ENCODE measurements at regions not wholly inside any gene's neighbourhood (a gene's known extent, or its start where the extent isn't known, plus 50 kb on each side); places are given as distances from the start of the nearest gene placed in this dataset.

- no peak overlapping the region for H3K9ac ChIP-seq (replicated peaks in 1 of 4; ENCODE audit: extremely low read depth in 1 of 4, low read depth in 3 of 4, low read length in 3 of 4)
- no peak overlapping the region for H3K18ac ChIP-seq (ENCODE audit: extremely low read depth, low read length)
- H3K14ac ChIP-seq (ENCODE audit: insufficient read length): no peak overlapping the region
- H4K8ac ChIP-seq (ENCODE audit: extremely low read depth, insufficient read depth, low read length): no peak overlapping the region
- no peak overlapping the region for H2BK15ac ChIP-seq (ENCODE audit: low read length)
- no peak overlapping the region for H2AFZ ChIP-seq (ENCODE audit: low read length)
- H2AK5ac ChIP-seq (ENCODE audit: low read depth, low read length): no peak overlapping the region
- no peak overlapping the region for H2BK12ac ChIP-seq (ENCODE audit: low read depth, low read length)
- DNase-seq (ENCODE audit: low read depth in 1 of 2, low spot score in 2 of 2) (no peak), FAIRE-seq (no peak)
- ChIA-PET CTCF (ENCODE audit: partially characterized antibody) (interaction anchor here (0.6 to 1.2 kb wide), 4 partner anchors 8 to 71 kb away, joined by 3 read pairs; no protein-coding TSS in a partner anchor), POLR2A (ENCODE audit: partially characterized antibody) (no interaction called here)
- H4K91ac ChIP-seq (replicated peaks; ENCODE audit: insufficient read length, low read length): no peak overlapping the region
- no peaks in the 10 kb centered on the region for H3K79me2 ChIP-seq (ENCODE audit: control insufficient read depth in 1 of 2, insufficient read depth in 2 of 2, low read length in 2 of 2)
- no peak overlapping the region for H3K4me2 ChIP-seq (ENCODE audit: insufficient read depth in 1 of 2, low read depth in 2 of 2, low read length in 2 of 2)
- no peak overlapping the region for H2BK20ac ChIP-seq (ENCODE audit: low read length)
- H2BK120ac ChIP-seq (replicated peaks; ENCODE audit: low read depth, low read length): no peak overlapping the region
- H3K23me2 ChIP-seq (ENCODE audit: low read depth, low read length): no peaks in the 10 kb centered on the region
- no peaks in the 10 kb centered on the region for H3K36me3 ChIP-seq (ENCODE audit: control insufficient read depth in 2 of 4, insufficient read depth in 4 of 4, low read length in 3 of 4)
- no peak overlapping the region for H3K27ac ChIP-seq (ENCODE audit: low read depth, low read length)
- peaks cover 0 to 7% (median 2%) of the 10 kb centered on the region in 4 experiments; a peak in 3 of 7 replicates for H3K4me1 ChIP-seq (replicated peaks in 1 of 4; ENCODE audit: control insufficient read depth in 3 of 4, insufficient read depth in 4 of 4, low read length in 3 of 4)
- no peak overlapping the region for H3K4me3 ChIP-seq (ENCODE audit: extremely low read depth in 1 of 4, insufficient read depth in 2 of 4, low read depth in 3 of 4, low read length in 4 of 4)
- H4K5ac ChIP-seq (ENCODE audit: insufficient read length, low read depth, low read length): no peak overlapping the region
- H3K56ac ChIP-seq (replicated peaks; ENCODE audit: insufficient read length, low read depth, low read length): no peak overlapping the region
- no peaks in the 10 kb centered on the region for H3K79me1 ChIP-seq (ENCODE audit: low read depth, low read length)
- 97% methylated on average over 5 of the region's 6 CpGs; no CpG with 5 or more reads in 1 of the 2 experiments for WGBS, 2 experiments (ENCODE audit: extremely low coverage in 1 of 2, insufficient coverage in 1 of 2, insufficient read length in 1 of 2, insufficient replicate concordance in 2 of 2, low coverage in 1 of 2, low lambda C conversion rate in 2 of 2, missing lambda C conversion rate in 1 of 2)
- H4K20me1 ChIP-seq (replicated peaks in 1 of 2; ENCODE audit: control insufficient read depth in 1 of 2, insufficient read depth in 2 of 2, low read length in 2 of 2): no peaks in the 10 kb centered on the region
- H3K27me3 ChIP-seq (replicated peaks in 1 of 4; ENCODE audit: control insufficient read depth in 3 of 4, extremely low read depth in 1 of 4, insufficient read depth in 3 of 4, low read length in 3 of 4): no peaks in the 10 kb centered on the region
- no peak overlapping the region for H3K23ac ChIP-seq (ENCODE audit: insufficient read length)
- no peak overlapping the region for H2BK5ac ChIP-seq (ENCODE audit: low read depth, low read length)
- no peak overlapping the region for H3K4ac ChIP-seq (replicated peaks; ENCODE audit: insufficient read length, low read depth, low read length)
- no peaks in the 10 kb centered on the region for H3K9me3 ChIP-seq (ENCODE audit: insufficient read depth in 2 of 2, low read depth in 1 of 2, low read length in 1 of 2)
- TF ChIP-seq CHD7 (IDR thresholded peaks at IDR 0.05; ENCODE audit: insufficient replicate concordance, low read length): no peak
Measured at GRCh38 chr2:15801904-15802303, 138.4 kb upstream of the MYCN start.
